Right ventricle myocardium inferior (tissue), 1 donor: ENCODE measurements at regions not wholly inside any gene's neighbourhood (a gene's known extent, or its start where the extent isn't known, plus 50 kb on each side); places are given as distances from the start of the nearest gene placed in this dataset.
A peak's percentile ranks its signal among the peaks of the same experiment; 100 is the strongest.

ENCODE experiments used
- ATAC-seq: fragments of 200-7000 bp; cut with Tn5 transposase; one replicate; pipeline ENCODE4 v1.9.1; 2020; ENCODE audit warnings: mild to moderate bottlenecking, moderate library complexity
- DNase-seq: peaks from one replicate; pipeline ENCODE4 v3.0.0; 2021; ENCODE audit errors: missing footprints
- intact Hi-C: fragments of 100-400 bp; cut with DNase I; formaldehyde crosslinking; loops from one replicate; pipeline ENCODE4 v1.11.0; 2022
- donor health status: DM: no; HTN: yes; CAD: no; lungs with severe emphysema.

GRCh38 chr12:92489781-92490180, 213.0 kb upstream of the PLEKHG7 start:
- no peak for ATAC-seq
- intact Hi-C loops: no loop called here
- no peak for DNase-seq

GRCh38 chr12:92488735-92489134, 214.1 kb upstream of the PLEKHG7 start:
- intact Hi-C loops: no loop called here
- ATAC-seq: no peak

GRCh38 chr12:92487138-92487485, 215.7 kb upstream of the PLEKHG7 start:
- DNase-seq: no peak
- intact Hi-C loops: no loop called here
- no peak for ATAC-seq

More at GRCh38 chr12:92488735-92489134, 214.1 kb upstream of the PLEKHG7 start:
- no peak for DNase-seq

GRCh38 chr12:92486443-92487137, 216.2 kb upstream of the PLEKHG7 start:
- DNase-seq (no peak), ATAC-seq (no peak)
- intact Hi-C loops: no loop called here

- peak; percentile 74 for ATAC-seq
- intact Hi-C loops: no loop called here
- no peak for DNase-seq
These were observed 217.1 kb upstream of the PLEKHG7 start for GRCh38 chr12:92485351-92486348.

GRCh38 chr12:92482599-92482998, 220.2 kb upstream of the PLEKHG7 start:
- no peak for ATAC-seq
- intact Hi-C loops: no loop called here
- no peak for DNase-seq

- intact Hi-C loops: no loop called here
- DNase-seq: no peak
- no peak for ATAC-seq
These were observed 221.7 kb upstream of the PLEKHG7 start for GRCh38 chr12:92481066-92481465.

GRCh38 chr12:92478692-92479091, 224.1 kb upstream of the PLEKHG7 start:
- no peak for ATAC-seq
- intact Hi-C loops: no loop called here

GRCh38 chr12:92476844-92477243, 225.9 kb upstream of the PLEKHG7 start:
- intact Hi-C loops: no loop called here
- DNase-seq (no peak), ATAC-seq (no peak)

More at GRCh38 chr12:92478692-92479091, 224.1 kb upstream of the PLEKHG7 start:
- no peak for DNase-seq

GRCh38 chr12:92473564-92473963, 229.2 kb upstream of the PLEKHG7 start:
- intact Hi-C loops: no loop called here
- ATAC-seq: no peak
- DNase-seq: no peak

GRCh38 chr12:92472201-92472600, 230.6 kb upstream of the PLEKHG7 start:
- intact Hi-C loops: no loop called here

GRCh38 chr12:92471551-92471950, 231.2 kb upstream of the PLEKHG7 start:
- DNase-seq: no peak
- intact Hi-C loops: no loop called here
- no peak for ATAC-seq

More at GRCh38 chr12:92472201-92472600, 230.6 kb upstream of the PLEKHG7 start:
- ATAC-seq (no peak), DNase-seq (no peak)

GRCh38 chr12:92470608-92471021, 232.2 kb upstream of the PLEKHG7 start:
- intact Hi-C loops: no loop called here
- ATAC-seq: no peak

GRCh38 chr12:92469837-92470236, 233.0 kb upstream of the PLEKHG7 start:
- ATAC-seq: peak; percentile 87
- intact Hi-C loops: no loop called here
- no peak for DNase-seq

More at GRCh38 chr12:92470608-92471021, 232.2 kb upstream of the PLEKHG7 start:
- no peak for DNase-seq

- DNase-seq (no peak), ATAC-seq (no peak)
- intact Hi-C loops: no loop called here
These were observed 234.3 kb upstream of the PLEKHG7 start for GRCh38 chr12:92468358-92469020.

- intact Hi-C loops: loop anchor here (2.0 kb wide), 1 partner anchor 31 kb away; no protein-coding TSS in a partner anchor
- peak; percentile 27 for ATAC-seq
- no peak for DNase-seq
These were observed 234.9 kb upstream of the PLEKHG7 start for GRCh38 chr12:92467886-92468285.

GRCh38 chr12:92466391-92467305, 236.1 kb upstream of the PLEKHG7 start:
- no peak for DNase-seq
- intact Hi-C loops: loop anchor here (2.0 kb wide), 1 partner anchor 32 kb away; no protein-coding TSS in a partner anchor
- ATAC-seq: peak; percentile 32

GRCh38 chr12:92465786-92466295, 236.9 kb upstream of the PLEKHG7 start:
- DNase-seq: no peak
- ATAC-seq: no peak
- intact Hi-C loops: loop anchor here (2.0 kb wide), 1 partner anchor 33 kb away; no protein-coding TSS in a partner anchor
